ENCODE measurements at regions not wholly inside any gene's neighbourhood (a gene's known extent, or its start where the extent isn't known, plus 50 kb on each side); places are given as distances from the start of the nearest gene placed in this dataset.

DNA sequence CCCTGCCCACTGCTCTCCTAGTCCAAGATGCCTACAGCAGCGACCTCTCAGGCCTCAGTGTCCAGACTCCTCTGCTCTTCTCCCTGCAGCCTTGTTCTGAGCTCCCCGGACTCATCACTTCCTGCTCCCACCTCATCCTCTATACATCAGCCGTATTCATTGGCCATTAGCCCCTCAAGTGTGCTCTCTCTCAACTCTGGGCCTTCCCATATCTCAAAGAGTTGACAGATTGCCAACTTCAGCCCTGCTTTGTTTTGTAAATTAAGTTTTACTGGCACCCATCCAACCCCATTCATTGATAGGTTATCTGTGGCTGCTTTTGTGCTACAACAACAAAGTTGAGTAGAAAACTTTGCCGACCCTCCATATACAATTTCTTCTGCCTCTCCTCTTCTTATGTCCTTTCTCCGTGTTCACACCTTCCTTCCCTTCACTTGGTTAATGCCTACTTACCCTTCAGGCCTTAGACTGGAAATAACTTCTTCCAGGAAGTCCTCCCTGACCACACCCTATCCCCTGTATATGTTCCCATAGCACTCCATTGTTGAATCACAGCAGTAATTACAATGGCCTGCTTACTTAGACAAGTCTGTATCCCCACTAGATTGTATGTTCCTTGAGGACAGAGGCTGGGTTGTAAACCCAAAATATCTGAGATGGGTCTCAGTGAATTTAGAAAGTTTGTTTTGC, 63.4 kb upstream of the TANC2 start:
- no peak for TF ChIP-seq POLR2A (conservative IDR thresholded peaks at IDR 0.05)
- TF ChIP-seq NBN (IDR thresholded peaks at IDR 0.05; ENCODE audit: low read depth), result no peak
- TF ChIP-seq CBX3 (IDR thresholded peaks at IDR 0.05; ENCODE audit: borderline replicate concordance in 1 of 2, low read length in 2 of 2), result no peak
- TF ChIP-seq MEIS2 (IDR thresholded peaks at IDR 0.05; ENCODE audit: partially characterized antibody), result no peak
- TF ChIP-seq ZBTB43 (CRISPR knock-in tag; IDR thresholded peaks at IDR 0.05), result no peak
- TF ChIP-seq POLR2AphosphoS5 (IDR thresholded peaks at IDR 0.05; ENCODE audit: control insufficient read depth, insufficient read depth, low read depth, low read length), result no peak
- no peak for TF ChIP-seq EZH2 (IDR thresholded peaks at IDR 0.05; ENCODE audit: borderline replicate concordance, low read depth, low read length)
- TF ChIP-seq NFRKB (IDR thresholded peaks at IDR 0.05; ENCODE audit: low read depth), result no peak
- TF ChIP-seq, protein P1, sequence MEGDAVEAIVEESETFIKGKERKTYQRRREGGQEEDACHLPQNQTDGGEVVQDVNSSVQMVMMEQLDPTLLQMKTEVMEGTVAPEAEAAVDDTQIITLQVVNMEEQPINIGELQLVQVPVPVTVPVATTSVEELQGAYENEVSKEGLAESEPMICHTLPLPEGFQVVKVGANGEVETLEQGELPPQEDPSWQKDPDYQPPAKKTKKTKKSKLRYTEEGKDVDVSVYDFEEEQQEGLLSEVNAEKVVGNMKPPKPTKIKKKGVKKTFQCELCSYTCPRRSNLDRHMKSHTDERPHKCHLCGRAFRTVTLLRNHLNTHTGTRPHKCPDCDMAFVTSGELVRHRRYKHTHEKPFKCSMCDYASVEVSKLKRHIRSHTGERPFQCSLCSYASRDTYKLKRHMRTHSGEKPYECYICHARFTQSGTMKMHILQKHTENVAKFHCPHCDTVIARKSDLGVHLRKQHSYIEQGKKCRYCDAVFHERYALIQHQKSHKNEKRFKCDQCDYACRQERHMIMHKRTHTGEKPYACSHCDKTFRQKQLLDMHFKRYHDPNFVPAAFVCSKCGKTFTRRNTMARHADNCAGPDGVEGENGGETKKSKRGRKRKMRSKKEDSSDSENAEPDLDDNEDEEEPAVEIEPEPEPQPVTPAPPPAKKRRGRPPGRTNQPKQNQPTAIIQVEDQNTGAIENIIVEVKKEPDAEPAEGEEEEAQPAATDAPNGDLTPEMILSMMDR (IDR thresholded peaks at IDR 0.05 in 2 of 3, conservative IDR thresholded peaks at IDR 0.05 in 1 of 3; ENCODE audit: insufficient read depth in 2 of 3, low read depth in 1 of 3, low read length in 3 of 3), result no peak
- TF ChIP-seq MED1 (CRISPR knock-in tag; IDR thresholded peaks at IDR 0.05; ENCODE audit: borderline replicate concordance), result no peak
